ENCODE measurements at regions not wholly inside any gene's neighbourhood (a gene's known extent, or its start where the extent isn't known, plus 50 kb on each side); places are given as distances from the start of the nearest gene placed in this dataset.
"Not testable (repeated sequence)": the region's sequence is repeated elsewhere in the genome, so short reads cannot be mapped to it uniquely, and the experiment has no call there.

- DNase-seq: not testable (repeated sequence)
Observed at GRCh38 chr17:27365329-27365945, 71.5 kb downstream of the WSB1 start.

DNA sequence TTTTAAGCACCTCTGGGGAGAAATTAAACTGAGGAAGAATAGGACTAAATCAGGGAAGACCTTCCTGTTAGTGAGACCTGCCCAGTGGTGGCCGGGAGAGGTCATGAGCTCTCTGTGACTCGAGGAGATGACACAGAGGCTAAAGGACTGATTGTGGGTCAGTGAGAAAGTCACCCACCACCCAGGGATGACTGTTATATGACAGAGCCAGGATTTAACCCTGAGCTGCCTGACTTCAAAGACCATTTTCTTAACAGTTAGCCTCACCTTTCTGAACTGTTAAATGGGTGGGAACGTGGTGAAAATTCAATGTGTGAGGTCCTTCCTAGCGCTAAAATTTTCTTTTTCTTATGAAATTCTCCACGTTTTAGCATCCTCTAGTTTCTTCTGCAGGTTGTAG, 72.5 kb downstream of the WSB1 start:
- DNase-seq: peak in 1 of 2 donors; percentile 27

- DNase-seq: no peak
Observed at GRCh38 chr17:27367121-27367981, 73.4 kb downstream of the WSB1 start.

DNA sequence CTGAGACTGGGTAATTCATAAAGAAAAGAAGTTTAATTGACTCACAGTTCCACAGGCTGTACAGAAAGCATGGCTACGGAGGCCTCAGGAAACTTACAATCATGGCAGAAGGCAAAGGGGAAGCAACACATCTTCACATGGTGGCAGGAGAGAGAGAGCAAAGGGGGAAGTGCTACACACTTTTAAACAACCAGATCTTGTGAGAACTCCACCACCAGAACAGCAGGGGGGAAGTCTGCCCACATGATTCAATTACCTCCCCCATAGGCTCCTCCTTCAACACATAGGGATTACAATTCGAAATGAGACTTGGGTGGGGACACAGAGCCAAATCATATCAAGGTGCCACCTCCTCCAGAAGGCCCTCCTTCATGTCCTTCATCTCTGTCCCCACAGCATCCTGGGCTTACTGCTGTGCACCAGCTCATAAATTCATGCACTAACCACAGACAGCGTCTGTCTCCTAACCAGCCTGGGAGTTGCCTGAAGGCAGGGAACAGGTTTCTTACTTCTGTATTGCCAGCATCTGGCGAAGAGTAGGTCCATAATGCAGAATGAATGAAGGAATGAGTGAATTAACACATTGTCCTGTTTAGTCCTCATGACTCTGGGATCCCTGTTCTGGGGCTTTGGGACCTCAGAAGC, 74.4 kb downstream of the WSB1 start:
- DNase-seq: peak; percentile 25 to 36

- DNase-seq: no peak
Observed at GRCh38 chr17:27368980-27369379, 75.1 kb downstream of the WSB1 start.

- DNase-seq: no peak
Observed at GRCh38 chr17:27370776-27371175, 76.9 kb downstream of the WSB1 start.

DNA sequence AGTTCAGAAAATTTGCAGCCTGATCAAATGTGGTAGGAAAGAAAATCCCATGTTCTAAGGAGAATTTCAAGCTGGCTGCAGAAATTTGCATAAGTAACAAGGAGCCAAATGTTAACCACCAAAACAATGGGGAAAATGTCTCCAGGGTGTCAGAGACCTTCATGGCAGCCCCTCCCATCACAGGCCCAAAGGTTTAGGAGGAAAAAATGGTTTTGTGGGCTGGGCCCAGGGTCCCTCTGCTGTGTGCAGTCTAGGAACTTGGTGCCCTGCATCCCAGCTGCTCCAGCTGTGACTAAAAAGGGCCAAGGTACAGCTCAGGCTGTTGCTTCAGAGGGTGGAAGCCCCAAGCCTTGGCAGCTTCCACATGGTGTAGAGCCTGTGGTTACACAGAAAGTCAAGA, 79.8 kb downstream of the WSB1 start:
- not testable (repeated sequence) for DNase-seq

DNA sequence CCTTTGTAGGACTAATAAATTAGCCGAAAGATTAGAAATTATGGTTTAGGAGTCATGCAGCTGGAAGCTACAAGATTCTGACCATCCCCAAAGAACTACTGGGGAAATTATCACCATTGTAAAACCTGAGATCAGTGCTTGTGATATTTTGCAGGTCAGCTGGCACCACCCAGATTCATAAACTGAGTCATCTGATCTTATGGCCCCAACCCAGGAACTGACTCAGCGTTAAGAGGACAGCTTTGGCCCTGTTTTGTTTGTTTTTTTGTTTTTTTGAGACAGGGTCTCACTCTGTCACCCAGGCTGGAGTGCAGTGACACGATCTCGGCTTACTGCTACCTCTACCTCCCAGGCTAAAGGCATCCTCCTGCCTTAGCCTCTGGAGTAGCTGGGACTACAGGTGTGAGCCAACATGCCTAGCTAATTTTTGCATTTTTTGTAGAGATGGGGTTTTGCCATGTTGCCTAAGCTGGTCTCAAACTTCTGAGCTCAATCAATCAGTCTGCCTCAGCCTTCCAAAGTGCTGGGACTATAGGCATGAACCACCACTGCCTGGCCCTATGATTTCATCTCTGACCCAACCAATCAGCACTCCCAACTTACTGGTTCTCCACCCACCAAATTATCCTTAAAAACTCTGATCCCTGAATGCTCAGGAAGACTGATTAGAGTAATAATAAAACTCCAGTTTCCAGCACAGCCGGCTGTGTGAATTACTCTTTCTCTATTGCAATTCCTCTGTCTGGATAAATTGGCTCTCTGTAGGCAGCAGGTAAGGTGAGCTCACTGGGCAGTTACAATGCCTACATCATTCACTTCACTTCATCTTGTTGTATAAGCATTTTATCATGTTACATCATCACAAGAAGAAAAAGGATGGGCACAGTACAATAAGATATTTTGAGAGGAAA, 79.4 kb upstream of the KSR1 start:
- DNase-seq: no peak

DNA sequence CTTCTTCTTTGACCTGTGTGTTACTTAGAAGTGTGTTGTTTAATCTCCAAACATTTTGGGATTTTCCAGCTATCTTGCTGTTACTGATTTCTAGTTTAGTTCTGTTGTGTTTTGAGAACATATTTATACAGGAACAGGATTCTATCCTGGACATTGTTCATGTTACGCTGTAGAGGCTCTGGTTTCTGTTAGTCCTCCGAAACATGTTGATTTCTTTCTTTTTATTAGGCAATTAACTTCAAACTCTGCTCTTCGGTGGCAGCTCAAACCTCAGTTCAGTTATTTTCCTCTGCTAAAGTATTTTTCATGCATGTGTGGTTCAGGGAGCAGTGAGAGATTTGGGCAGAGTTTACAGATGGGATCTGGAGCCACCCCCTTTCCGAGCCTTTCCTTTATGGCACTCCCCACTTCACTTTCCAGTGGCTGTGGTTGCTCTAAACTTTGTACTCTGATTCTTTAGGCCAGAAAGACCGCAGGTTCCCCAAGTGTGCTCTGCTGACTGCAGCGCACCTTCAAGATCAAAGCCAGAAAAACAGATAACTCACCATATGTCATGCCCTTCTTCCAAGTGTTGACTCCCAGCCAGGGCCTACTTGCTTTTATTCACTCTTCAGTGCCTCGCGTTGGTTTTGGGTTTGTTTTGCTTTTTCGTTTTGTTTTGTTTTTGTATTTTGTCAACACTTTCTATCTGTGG, 77.6 kb upstream of the KSR1 start:
- no peak for DNase-seq

DNA sequence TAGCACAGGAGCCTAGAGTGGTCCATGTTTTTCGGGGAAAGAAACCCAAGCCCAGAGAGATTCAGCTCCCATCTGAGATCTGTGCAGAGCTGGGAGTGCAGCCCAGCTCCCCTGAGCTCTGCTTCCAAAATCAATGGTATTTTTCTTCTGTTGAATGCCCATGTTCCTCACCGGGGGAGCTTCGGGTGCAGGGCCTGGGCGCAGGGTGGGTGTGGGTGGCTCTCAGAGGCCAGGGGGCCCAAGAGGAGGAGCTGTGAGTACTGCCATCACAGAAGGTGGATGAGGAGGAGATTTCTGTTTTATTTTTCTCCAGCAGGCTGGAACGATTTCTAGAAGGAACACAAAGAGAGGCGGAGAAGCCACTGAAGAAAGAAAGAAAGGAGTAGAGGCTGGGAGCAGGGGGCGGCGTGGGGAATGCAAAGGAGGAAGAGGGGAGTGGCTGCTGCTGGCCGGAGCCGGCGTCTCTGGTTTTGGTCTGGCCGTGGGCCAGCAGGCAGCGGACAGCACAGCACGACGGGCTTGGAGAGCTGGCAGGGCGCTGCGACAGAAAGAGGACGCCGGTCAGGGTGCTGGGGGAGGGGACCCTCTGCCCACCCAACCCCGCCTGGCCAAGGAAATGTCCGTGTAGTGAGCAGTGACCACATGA, 76.2 kb upstream of the KSR1 start:
- peak; percentile 10 to 42 for DNase-seq

DNA sequence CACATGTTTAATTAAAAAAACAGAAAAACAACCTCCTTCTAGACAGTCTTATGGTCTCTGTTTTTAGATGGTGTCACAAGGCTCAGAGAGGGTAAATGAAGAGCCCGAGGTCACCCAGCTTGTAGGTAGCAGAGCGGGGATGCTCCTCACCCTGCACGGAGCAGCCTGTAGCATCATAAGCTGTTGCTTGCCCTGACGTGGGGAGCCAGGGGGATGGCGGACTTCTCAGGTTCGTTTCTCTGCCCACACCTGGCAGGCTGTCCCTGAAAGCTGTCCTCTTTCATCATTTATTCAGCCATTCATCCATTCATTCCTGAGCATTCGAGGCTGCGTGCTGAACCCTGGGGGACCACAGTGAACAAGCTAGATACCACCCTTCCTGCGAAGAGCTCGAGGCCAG, 75.7 kb upstream of the KSR1 start:
- DNase-seq: no peak

DNA sequence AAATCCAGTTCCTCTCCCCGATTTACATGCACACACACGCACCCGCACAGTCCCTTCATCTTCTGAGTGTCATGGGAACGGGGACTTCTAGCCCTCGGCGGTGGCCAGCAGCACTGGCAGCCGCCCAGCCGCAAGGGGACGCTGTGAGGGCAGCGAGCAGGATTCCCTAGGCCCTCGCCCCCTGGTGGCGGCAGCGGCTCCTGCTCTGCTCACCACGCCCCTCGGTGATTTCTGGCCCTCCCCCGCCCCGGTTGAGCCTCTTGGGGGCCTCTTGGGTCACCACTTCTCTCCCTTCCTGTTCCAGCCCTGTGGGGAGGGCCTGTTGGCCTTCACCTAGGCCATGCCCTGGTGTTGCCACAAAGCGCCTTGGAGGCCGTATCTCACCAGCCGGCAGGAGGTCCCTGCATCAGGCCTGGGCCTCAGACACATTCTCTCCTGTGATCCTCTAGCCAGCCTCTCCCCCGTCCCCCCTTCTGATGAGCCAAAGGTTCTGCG, 75.2 kb upstream of the KSR1 start:
- peak; percentile 79 to 85 for DNase-seq

GRCh38 chr17:27382025-27382424, 74.2 kb upstream of the KSR1 start:
- no peak for DNase-seq

- DNase-seq: no peak
Observed at GRCh38 chr17:27384261-27384701, 72.0 kb upstream of the KSR1 start.

DNA sequence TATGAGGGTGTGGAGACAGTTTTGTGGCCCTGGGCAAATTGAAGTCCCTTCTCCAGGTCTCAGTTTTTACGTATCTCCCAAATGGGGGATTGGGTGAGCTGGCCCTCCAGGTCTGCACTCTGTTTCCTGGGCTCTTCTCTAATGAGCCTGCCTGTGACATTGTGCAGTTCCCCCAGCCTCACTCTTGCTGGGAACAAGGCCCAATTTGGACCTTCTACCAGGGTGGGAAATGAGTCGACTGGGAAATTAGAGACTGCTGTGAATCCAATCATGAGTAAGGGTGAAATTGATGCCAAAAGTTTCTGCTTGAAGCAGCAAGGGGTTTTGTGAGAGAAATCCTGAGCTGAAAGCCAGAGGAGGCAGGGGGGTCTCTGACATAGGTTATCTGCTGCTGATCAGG, 71.5 kb upstream of the KSR1 start:
- DNase-seq: no peak

- DNase-seq: no peak
Observed at GRCh38 chr17:27385626-27386025, 70.6 kb upstream of the KSR1 start.

- DNase-seq: no peak
Observed at GRCh38 chr17:27386206-27387075, 69.8 kb upstream of the KSR1 start.

DNA sequence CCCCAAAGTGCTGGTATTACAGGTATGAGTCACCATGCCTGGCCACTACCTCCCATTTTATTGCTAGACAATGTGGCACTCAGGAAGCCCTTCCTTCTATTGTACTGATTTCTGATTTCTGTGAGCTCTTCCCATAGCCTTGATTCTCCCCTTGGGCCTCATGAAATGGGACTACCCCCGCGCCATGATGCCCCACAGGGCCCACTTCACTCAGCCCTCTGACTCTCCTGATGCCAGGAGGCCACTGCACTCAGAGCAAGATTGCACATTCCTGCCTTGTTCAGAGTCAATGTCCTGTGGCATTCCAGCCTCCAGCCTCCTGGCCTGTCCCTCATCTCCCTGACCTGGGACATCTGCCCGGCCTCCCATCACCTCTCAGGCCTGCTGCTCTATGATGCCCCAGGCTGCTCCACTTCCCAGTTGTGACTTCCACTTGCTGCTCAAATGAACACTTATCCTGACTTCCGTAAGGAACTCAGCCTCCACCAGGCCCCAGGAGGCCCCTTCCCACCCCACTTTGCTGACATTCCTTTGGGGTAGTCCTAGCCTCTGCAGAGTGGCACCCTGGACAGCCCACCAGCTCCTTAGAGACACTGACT, 66.6 kb upstream of the KSR1 start:
- no peak for DNase-seq

DNA sequence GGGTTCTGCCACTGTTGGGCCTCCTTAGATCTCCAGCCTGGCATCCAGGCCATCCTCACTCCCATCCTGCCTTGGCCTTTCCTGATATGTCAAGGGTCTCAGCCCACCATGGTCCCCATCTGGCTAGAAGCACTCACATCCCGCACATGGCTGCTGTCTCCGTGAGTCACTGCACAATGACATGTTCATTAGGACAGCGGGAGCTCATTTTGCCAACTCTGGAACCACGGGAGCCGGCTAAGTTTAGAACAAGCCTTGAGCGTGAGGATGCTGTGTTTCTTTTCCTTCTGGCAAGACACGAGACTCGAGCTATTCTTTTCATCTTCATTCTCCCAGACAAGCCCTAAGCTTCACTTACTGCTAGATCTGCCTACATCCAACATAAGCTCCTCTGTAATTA, 65.7 kb upstream of the KSR1 start:
- DNase-seq: no peak

- DNase-seq: no peak
Observed at GRCh38 chr17:27391427-27391826, 64.8 kb upstream of the KSR1 start.

All from inflammatory macrophage (primary cell).